ENCODE measurements at regions not wholly inside any gene's neighbourhood (a gene's known extent, or its start where the extent isn't known, plus 50 kb on each side); places are given as distances from the start of the nearest gene placed in this dataset.

- TF ChIP-seq SNAPC4 (CRISPR knock-in tag; IDR thresholded peaks at IDR 0.05) (no peak), ZBTB4 (CRISPR knock-in tag; IDR thresholded peaks at IDR 0.05; ENCODE audit: borderline replicate concordance) (no peak), WIZ (CRISPR knock-in tag; IDR thresholded peaks at IDR 0.05) (no peak), ZNF572 (CRISPR knock-in tag; IDR thresholded peaks at IDR 0.05) (no peak), ZBED4 (CRISPR knock-in tag; IDR thresholded peaks at IDR 0.05; ENCODE audit: borderline replicate concordance) (no peak), FLYWCH1 (CRISPR knock-in tag; IDR thresholded peaks at IDR 0.05) (no peak), NONO (IDR thresholded peaks at IDR 0.05) (no peak), NONO (CRISPR knock-in tag; conservative IDR thresholded peaks at IDR 0.05) (no peak), CCDC6 (CRISPR knock-in tag; IDR thresholded peaks at IDR 0.05) (no peak), ATF6 (CRISPR knock-in tag; conservative IDR thresholded peaks at IDR 0.05) (no peak)
Observed at GRCh38 chr3:22115581-22115980, 364.6 kb upstream of the ZNF385D start (continued).

All from HepG2 (cell line).